ENCODE measurements at regions not wholly inside any gene's neighbourhood (a gene's known extent, or its start where the extent isn't known, plus 50 kb on each side); places are given as distances from the start of the nearest gene placed in this dataset.

DNA sequence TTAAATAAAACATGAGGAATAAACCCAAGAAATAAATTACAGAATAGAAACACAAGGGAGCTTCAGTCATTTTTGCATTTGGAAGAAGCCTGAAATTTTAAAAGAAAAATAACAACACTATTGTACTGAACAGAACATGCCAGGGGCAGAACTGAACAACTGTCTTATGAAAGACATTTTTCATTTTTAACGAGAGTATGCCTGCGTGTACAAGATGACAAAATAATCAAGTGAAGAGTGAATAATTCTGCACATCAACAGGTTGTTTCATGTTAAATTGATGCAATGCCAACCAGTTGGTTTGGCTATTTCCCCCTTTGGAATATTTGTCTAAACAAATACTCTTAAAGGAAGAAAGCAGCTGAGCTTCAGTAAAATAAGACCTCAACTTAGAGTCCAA, 103.3 kb upstream of the BTG1 start:
- TF ChIP-seq GATA2 (IDR thresholded peaks at IDR 0.05; ENCODE audit: low read depth, low read length) = no peak
- TF ChIP-seq GATA3 (IDR thresholded peaks at IDR 0.05; ENCODE audit: low read depth, low read length) = no peak
